PC-3 (cell line): ENCODE measurements at regions not wholly inside any gene's neighbourhood (a gene's known extent, or its start where the extent isn't known, plus 50 kb on each side); places are given as distances from the start of the nearest gene placed in this dataset.

Source experiments
- ATAC-seq: fragments of 200-7000 bp; cut with Tn5 transposase; 2 replicates; pipeline ENCODE4 v1.9.1; 2020; ENCODE audit warnings: mild to moderate bottlenecking, moderate library complexity
- BruUV-seq: library from RNA; stranded (reverse); fragments of 400-500 nt; replicated peaks from 2 replicates; lab custom pipeline; 2021; lab: Mats Ljungman, UMichigan
- CTCF ChIA-PET: fragments of 300-600 bp; sonication (Branson Sonifier 250); formaldehyde crosslinking; loops from one replicate; lab custom pipeline; 2022; ENCODE audit warnings: antibody characterized with exemption; lab: Charles Lee
- POLR2A ChIA-PET: fragments of 300-600 bp; sonication (Branson Sonifier 250); formaldehyde crosslinking; loops from one replicate; lab custom pipeline; 2022; ENCODE audit warnings: antibody characterized with exemption; ENCODE audit not compliant: unreplicated experiment; lab: Charles Lee
- DNase-seq: peaks from one replicate; pipeline ENCODE4 v3.0.0-alpha.2; 2015
- H2AFZ ChIP-seq: fragments of 300-600 bp; sonication (generic); 2 replicates; pipeline ENCODE4 v1.6.0; 2016; ENCODE audit warnings: antibody characterized with exemption, low read length
- H3F3A ChIP-seq: fragments of 300-600 bp; sonication (generic); one replicate; pipeline ENCODE4 v1.6.0; 2017; ENCODE audit warnings: antibody characterized with exemption, low read length, control low read depth, mild to moderate bottlenecking; ENCODE audit not compliant: unreplicated experiment
- H3K27ac ChIP-seq: fragments of 300-600 bp; sonication (generic); 2 replicates; pipeline ENCODE4 v1.5.1; 2016; ENCODE audit warnings: mild to moderate bottlenecking, low read length
- H3K27me3 ChIP-seq: fragments of 300-600 bp; sonication (generic); 2 replicates; pipeline ENCODE4 v1.6.1; 2016; ENCODE audit warnings: low read length, mixed read lengths
- H3K36me3 ChIP-seq: fragments of 300-600 bp; sonication (generic); 2 replicates; pipeline ENCODE4 v1.6.1; 2016; ENCODE audit warnings: low read depth, mixed run types, low read length, mixed read lengths
- H3K4me1 ChIP-seq: fragments of 300-600 bp; sonication (generic); 2 replicates; pipeline ENCODE4 v1.5.1; 2016; ENCODE audit warnings: low read length; ENCODE audit not compliant: insufficient read depth
- H3K4me2 ChIP-seq: fragments of 300-600 bp; sonication (generic); 2 replicates; pipeline ENCODE4 v1.6.0; 2016; ENCODE audit warnings: low read length
- H3K4me3 ChIP-seq: fragments of 300-600 bp; sonication (generic); 2 replicates; pipeline ENCODE4 v1.5.1; 2016; ENCODE audit warnings: mild to moderate bottlenecking, low read length, mixed read lengths
- H3K79me2 ChIP-seq: fragments of 300-600 bp; sonication (generic); 2 replicates; pipeline ENCODE4 v1.6.1; 2017; ENCODE audit warnings: low read length, mixed read lengths
- H3K9ac ChIP-seq: fragments of 300-600 bp; sonication (generic); 2 replicates; pipeline ENCODE4 v1.6.0; 2016; ENCODE audit warnings: mild to moderate bottlenecking, low read length
- H3K9me2 ChIP-seq: fragments of 300-600 bp; sonication (generic); replicated peaks from 2 replicates; pipeline ENCODE4 v1.6.1; 2016; ENCODE audit warnings: mixed run types, low read length, mixed read lengths
- H3K9me3 ChIP-seq: fragments of 300-600 bp; sonication (generic); 2 replicates; pipeline ENCODE4 v1.6.1; 2016; ENCODE audit warnings: low read length, mixed read lengths
- H4K20me1 ChIP-seq: fragments of 300-600 bp; sonication (generic); 2 replicates; pipeline ENCODE4 v1.6.1; 2016; ENCODE audit warnings: low read length, mixed read lengths
- CTCF ChIP-seq: fragments of 300-600 bp; sonication (generic); conservative IDR thresholded peaks from 2 replicates; pipeline ENCODE4 v1.5.1; 2017; ENCODE audit warnings: antibody characterized with exemption, low read depth, mild to moderate bottlenecking, low read length
- EZH2 ChIP-seq: fragments of 300-600 bp; sonication (generic); IDR thresholded peaks from one replicate; pipeline ENCODE4 v1.6.1; 2017; ENCODE audit warnings: antibody characterized with exemption, mild to moderate bottlenecking, low read length; ENCODE audit not compliant: unreplicated experiment
- EZH2phosphoT487 ChIP-seq: fragments of 300-600 bp; sonication (generic); IDR thresholded peaks from 2 replicates; pipeline ENCODE4 v1.6.1; 2018; ENCODE audit warnings: mild to moderate bottlenecking, antibody characterized with exemption, low read length, borderline replicate concordance
- intact Hi-C: fragments of 100-400 bp; cut with micrococcal nuclease; formaldehyde crosslinking; loops from 2 replicates; pipeline ENCODE4 v1.9.0; 2023

GRCh38 chr2:63764630-63765029, 77.1 kb upstream of the UGP2 start:
- Histone ChIP-seq H3K27me3 (no peaks in the 10 kb centered on the region), H3K27ac (no peak overlapping the region), H4K20me1 (no peaks in the 10 kb centered on the region), H3F3A (no peaks in the 10 kb centered on the region), H3K79me2 (no peaks in the 10 kb centered on the region), H3K4me3 (no peak overlapping the region), H3K9me2 (no peaks in the 10 kb centered on the region), H3K4me1 (no peaks in the 10 kb centered on the region), H3K36me3 (no peaks in the 10 kb centered on the region), H3K4me2 (no peak overlapping the region), H3K9ac (no peak overlapping the region), H3K9me3 (peaks cover 5% of the 10 kb centered on the region; the same call in 1 of the 2 replicates), H2AFZ (no peak overlapping the region)
- DNase-seq = no peak
- ChIA-PET POLR2A (no interaction called here), CTCF (no interaction called here)
- intact Hi-C loops = no loop called here
- BruUV-seq = no TSS peak
- ATAC-seq = no peak
- TF ChIP-seq EZH2 (no peak), EZH2phosphoT487 (no peak), CTCF (no peak)

- no peak overlapping the region for H3K27ac ChIP-seq
- no peak overlapping the region for H2AFZ ChIP-seq
- H3K4me1 ChIP-seq = no peaks in the 10 kb centered on the region
- no peaks in the 10 kb centered on the region for H3K36me3 ChIP-seq
- ATAC-seq = no peak
- no peaks in the 10 kb centered on the region for H3F3A ChIP-seq
- no TSS peak for BruUV-seq
- POLR2A ChIA-PET = interaction anchor here (0.6 kb wide), 1 partner anchor 76 kb away, joined by 3 read pairs; the partner anchor contains the start of gene UGP2
- TF ChIP-seq EZH2 (no peak), EZH2phosphoT487 (no peak), CTCF (no peak)
- CTCF ChIA-PET = no interaction called here
- no peak for DNase-seq
- intact Hi-C loops = no loop called here
- no peaks in the 10 kb centered on the region for H3K27me3 ChIP-seq
- no peak overlapping the region for H3K4me3 ChIP-seq
- no peak overlapping the region for H3K4me2 ChIP-seq
- no peak overlapping the region for H3K9ac ChIP-seq
- H3K9me2 ChIP-seq = no peaks in the 10 kb centered on the region
- H3K9me3 ChIP-seq = peaks cover 5% of the 10 kb centered on the region; the same call in 1 of the 2 replicates
- H4K20me1 ChIP-seq = no peaks in the 10 kb centered on the region
- no peaks in the 10 kb centered on the region for H3K79me2 ChIP-seq
These were observed 76.6 kb upstream of the UGP2 start for GRCh38 chr2:63765117-63765516.

- Histone ChIP-seq H3K4me2 (no peak overlapping the region), H3K4me1 (no peaks in the 10 kb centered on the region), H3F3A (no peaks in the 10 kb centered on the region), H3K36me3 (no peaks in the 10 kb centered on the region), H3K79me2 (no peaks in the 10 kb centered on the region), H3K27ac (no peak overlapping the region), H4K20me1 (no peaks in the 10 kb centered on the region), H2AFZ (no peak overlapping the region), H3K4me3 (no peak overlapping the region), H3K9me3 (peaks cover 5% of the 10 kb centered on the region; the same call in 1 of the 2 replicates), H3K27me3 (no peaks in the 10 kb centered on the region), H3K9ac (no peak overlapping the region), H3K9me2 (no peaks in the 10 kb centered on the region)
- ChIA-PET POLR2A (no interaction called here), CTCF (no interaction called here)
- intact Hi-C loops = no loop called here
- no TSS peak for BruUV-seq
- TF ChIP-seq CTCF (no peak), EZH2phosphoT487 (no peak), EZH2 (no peak)
- DNase-seq = no peak
- no peak for ATAC-seq
These were observed 74.4 kb upstream of the UGP2 start for GRCh38 chr2:63767307-63767706.
